SH-SY5Y (cell line): ENCODE measurements at regions not wholly inside any gene's neighbourhood (a gene's known extent, or its start where the extent isn't known, plus 50 kb on each side); places are given as distances from the start of the nearest gene placed in this dataset.

Experiments used
- GATA2 ChIP-seq: IDR thresholded peaks from 2 replicates; pipeline ENCODE4 v1.6.1; 2011; ENCODE audit warnings: mild to moderate bottlenecking, low read depth, low read length
- GATA3 ChIP-seq: IDR thresholded peaks from 2 replicates; pipeline ENCODE4 v1.6.1; 2011; ENCODE audit warnings: low read depth, mild to moderate bottlenecking, low read length, moderate library complexity

DNA sequence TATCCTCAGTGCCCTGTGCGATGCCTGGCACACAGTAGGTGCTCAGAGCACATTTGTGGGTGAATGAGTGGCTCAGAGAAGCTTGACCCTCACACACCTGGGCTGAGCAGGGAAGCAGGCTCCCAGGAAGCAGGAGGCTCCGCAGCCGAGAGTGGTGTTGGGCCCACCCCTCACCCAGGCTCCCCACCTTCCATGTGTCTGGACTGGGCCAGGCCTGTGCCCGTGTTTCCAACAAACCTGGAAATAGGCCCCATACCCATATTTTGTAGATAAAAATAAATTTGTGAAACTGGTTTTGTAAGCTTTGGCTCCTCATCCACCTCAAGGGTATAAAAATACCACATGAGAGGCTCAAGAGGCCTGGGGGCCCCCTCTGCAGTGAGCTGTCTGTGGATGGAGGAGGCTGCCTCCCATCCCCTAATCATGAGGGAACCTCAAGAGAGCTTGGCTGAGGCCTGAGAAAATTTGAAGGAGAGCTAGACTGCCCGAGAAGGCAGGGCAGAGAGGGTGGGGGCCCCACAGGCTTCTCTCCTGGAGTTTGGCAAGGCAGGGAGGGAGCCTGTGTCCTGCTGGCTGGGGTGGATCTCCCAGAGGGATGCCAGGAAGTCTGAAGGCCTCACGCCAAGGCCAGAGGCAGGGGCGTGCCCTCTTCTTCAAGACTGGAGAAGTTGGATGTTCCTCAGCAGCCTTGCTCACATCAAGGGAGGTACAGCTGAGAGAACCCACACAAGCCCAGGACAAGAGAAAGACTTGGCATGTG, 147.0 kb upstream of the NECTIN1 start:
- no peak for TF ChIP-seq GATA3
- no peak for TF ChIP-seq GATA2

- peak; percentile 8; the same call in 1 of the 2 replicates for TF ChIP-seq GATA2
- no peak for TF ChIP-seq GATA3
Measured at GRCh38 chr11:119874660-119875238, 145.7 kb upstream of the NECTIN1 start.

GRCh38 chr11:119873761-119874421, 144.9 kb upstream of the NECTIN1 start:
- TF ChIP-seq GATA2 (no peak), GATA3 (no peak)

- no peak; the same call in 1 of the 2 replicates for TF ChIP-seq GATA3
- TF ChIP-seq GATA2 = peak; percentile 73
Measured at GRCh38 chr11:119872611-119873310, 143.8 kb upstream of the NECTIN1 start.

- TF ChIP-seq GATA2 (no peak), GATA3 (no peak)
Measured at GRCh38 chr11:119865661-119866156, 136.7 kb upstream of the NECTIN1 start.

DNA sequence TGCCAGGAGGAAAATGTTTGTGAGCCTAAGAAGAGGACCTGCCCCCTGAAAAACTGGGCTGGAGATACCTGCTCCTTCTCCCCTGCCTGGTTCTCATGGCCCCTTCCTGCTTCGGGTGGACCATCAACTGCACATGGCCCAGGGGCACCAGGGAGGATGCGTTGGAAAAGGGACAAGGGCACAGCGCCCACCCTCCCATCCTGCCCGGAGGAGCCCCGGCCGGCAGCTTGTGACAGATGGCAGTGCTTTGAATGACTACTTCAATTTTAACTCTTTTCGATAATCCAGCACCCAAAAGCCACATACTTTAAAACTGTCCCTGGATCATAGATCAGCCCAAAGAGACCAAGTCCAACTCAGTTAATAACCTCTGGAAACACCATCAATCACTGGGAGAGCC, 135.8 kb upstream of the NECTIN1 start:
- no peak for TF ChIP-seq GATA2
- TF ChIP-seq GATA3 = no peak

- no peak for TF ChIP-seq GATA3
- no peak for TF ChIP-seq GATA2
Measured at GRCh38 chr11:119863851-119864601, 135.0 kb upstream of the NECTIN1 start.

GRCh38 chr11:119863236-119863635, 134.2 kb upstream of the NECTIN1 start:
- no peak for TF ChIP-seq GATA2
- TF ChIP-seq GATA3 = no peak

DNA sequence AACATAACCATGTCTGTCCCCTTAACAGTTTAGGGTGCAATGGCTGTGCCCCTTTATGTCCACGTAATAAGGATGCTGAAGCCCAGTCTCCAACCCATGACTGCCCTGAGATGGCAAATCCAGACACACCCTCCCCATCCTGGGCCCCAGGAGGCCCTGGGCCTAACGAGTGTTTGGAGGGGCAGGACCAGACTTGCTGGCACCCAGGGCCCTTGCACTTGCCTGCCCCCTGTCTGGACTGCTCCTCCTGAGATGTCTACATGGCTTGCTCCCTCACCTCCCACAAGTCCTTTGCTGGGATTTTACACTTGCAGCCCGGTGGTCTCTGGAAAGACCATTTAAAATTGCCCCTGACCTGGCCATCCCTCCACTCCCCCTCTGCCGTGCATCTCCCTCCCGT, 132.2 kb upstream of the NECTIN1 start:
- TF ChIP-seq GATA2 (no peak), GATA3 (no peak)

DNA sequence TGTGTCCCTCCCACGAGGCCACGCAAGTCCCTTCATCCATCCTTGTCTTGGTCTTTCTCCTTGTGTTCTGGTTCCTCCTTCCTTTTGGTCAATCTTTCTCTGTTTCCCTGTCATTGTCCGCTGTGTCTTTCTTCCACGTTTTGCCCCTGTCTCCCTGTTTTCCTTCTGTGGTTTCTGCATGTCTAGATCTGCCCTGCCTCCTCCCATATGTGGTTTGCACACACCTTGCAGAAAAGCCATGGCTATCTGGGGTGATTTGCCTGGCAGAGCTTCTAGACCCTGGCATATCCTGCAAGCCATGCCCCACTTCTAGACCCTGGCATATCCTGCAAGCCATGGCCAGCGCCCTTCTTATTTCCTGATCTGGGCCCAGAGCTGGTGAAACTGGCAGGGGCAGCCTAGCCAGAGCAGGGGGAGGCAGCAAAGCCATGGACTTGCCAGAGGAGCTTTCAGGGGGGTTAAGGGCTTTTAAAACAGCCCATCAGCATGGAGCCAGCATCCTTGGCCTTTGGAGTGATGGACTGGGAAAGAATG, 131.6 kb upstream of the NECTIN1 start:
- no peak for TF ChIP-seq GATA3
- TF ChIP-seq GATA2 = no peak

GRCh38 chr11:119859684-119860083, 130.7 kb upstream of the NECTIN1 start:
- TF ChIP-seq GATA2 = no peak
- no peak for TF ChIP-seq GATA3

DNA sequence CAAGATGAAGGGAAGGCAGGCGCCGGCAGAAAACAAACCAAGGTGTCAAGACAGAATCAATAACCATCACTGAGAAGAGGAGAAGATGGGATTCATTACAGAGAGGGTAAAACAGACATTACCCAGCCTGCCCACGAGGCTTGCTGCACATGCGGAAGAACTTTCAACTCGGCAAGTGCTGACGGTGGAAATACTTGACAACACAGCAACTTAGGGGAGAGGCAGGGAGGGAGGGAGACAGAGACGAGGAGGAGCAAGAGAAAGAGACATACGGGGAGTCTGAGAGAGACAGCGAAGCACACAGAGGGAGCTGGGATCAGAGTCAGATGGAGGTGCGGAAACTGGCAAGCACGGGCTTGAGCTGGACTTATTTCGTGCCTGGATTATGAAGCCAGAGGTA, 129.3 kb upstream of the NECTIN1 start:
- TF ChIP-seq GATA3 = no peak
- TF ChIP-seq GATA2 = no peak
